ENCODE measurements at regions not wholly inside any gene's neighbourhood (a gene's known extent, or its start where the extent isn't known, plus 50 kb on each side); places are given as distances from the start of the nearest gene placed in this dataset.

GRCh38 chr12:24121911-24122310 lies 172.4 kb upstream of the SOX5 start:
- no peaks in the 10 kb centered on the region for H3K9me3 ChIP-seq
- H3K4me1 ChIP-seq: no peaks in the 10 kb centered on the region
- no peak overlapping the region for H3K27ac ChIP-seq
- TF ChIP-seq POLR2A (IDR thresholded peaks at IDR 0.05) (no peak), CTCF (IDR thresholded peaks at IDR 0.05) (no peak)
- no peak overlapping the region for H3K4me3 ChIP-seq
- DNase-seq: no peak
- H3K36me3 ChIP-seq: no peaks in the 10 kb centered on the region
- H3K27me3 ChIP-seq: no peaks in the 10 kb centered on the region

GRCh38 chr12:24118668-24119067 lies 169.2 kb upstream of the SOX5 start:
- Histone ChIP-seq H3K27me3 (no peaks in the 10 kb centered on the region), H3K4me3 (no peak overlapping the region), H3K27ac (no peak overlapping the region), H3K4me1 (no peaks in the 10 kb centered on the region), H3K36me3 (no peaks in the 10 kb centered on the region), H3K9me3 (no peaks in the 10 kb centered on the region)
- no peak for DNase-seq
- TF ChIP-seq POLR2A (IDR thresholded peaks at IDR 0.05) (no peak), CTCF (IDR thresholded peaks at IDR 0.05) (no peak)

- TF ChIP-seq POLR2A (IDR thresholded peaks at IDR 0.05) (no peak), CTCF (IDR thresholded peaks at IDR 0.05) (no peak)
- Histone ChIP-seq H3K4me1 (no peaks in the 10 kb centered on the region), H3K4me3 (no peak overlapping the region), H3K27me3 (no peaks in the 10 kb centered on the region), H3K36me3 (no peaks in the 10 kb centered on the region), H3K9me3 (no peaks in the 10 kb centered on the region), H3K27ac (no peak overlapping the region)
- DNase-seq: no peak
Observed at GRCh38 chr12:24116548-24116947, 167.1 kb upstream of the SOX5 start.

- Histone ChIP-seq H3K36me3 (no peaks in the 10 kb centered on the region), H3K27ac (no peak overlapping the region)
Observed at GRCh38 chr12:24113701-24114100, 164.2 kb upstream of the SOX5 start.

GRCh38 chr12:24111616-24112015 lies 162.1 kb upstream of the SOX5 start:
- H3K9me3 ChIP-seq: no peaks in the 10 kb centered on the region
- no peaks in the 10 kb centered on the region for H3K4me1 ChIP-seq
- H3K36me3 ChIP-seq: no peaks in the 10 kb centered on the region
- H3K27ac ChIP-seq: no peak overlapping the region
- no peaks in the 10 kb centered on the region for H3K27me3 ChIP-seq
- no peak overlapping the region for H3K4me3 ChIP-seq
- TF ChIP-seq CTCF (IDR thresholded peaks at IDR 0.05) (no peak), POLR2A (IDR thresholded peaks at IDR 0.05) (no peak)
- no peak for DNase-seq

More at GRCh38 chr12:24113701-24114100, 164.2 kb upstream of the SOX5 start:
- Histone ChIP-seq H3K4me1 (no peaks in the 10 kb centered on the region), H3K9me3 (no peaks in the 10 kb centered on the region), H3K27me3 (no peaks in the 10 kb centered on the region), H3K4me3 (no peak overlapping the region)
- DNase-seq: no peak
- TF ChIP-seq CTCF (IDR thresholded peaks at IDR 0.05) (no peak), POLR2A (IDR thresholded peaks at IDR 0.05) (no peak)

- no peaks in the 10 kb centered on the region for H3K27me3 ChIP-seq
- no peak overlapping the region for H3K27ac ChIP-seq
- no peaks in the 10 kb centered on the region for H3K36me3 ChIP-seq
- no peaks in the 10 kb centered on the region for H3K4me1 ChIP-seq
- H3K4me3 ChIP-seq: no peak overlapping the region
- no peak for TF ChIP-seq POLR2A (IDR thresholded peaks at IDR 0.05)
- no peak for TF ChIP-seq CTCF (IDR thresholded peaks at IDR 0.05)
- H3K9me3 ChIP-seq: no peaks in the 10 kb centered on the region
- DNase-seq: no peak
Observed at GRCh38 chr12:24111086-24111485, 161.6 kb upstream of the SOX5 start.
